DMS53 treated with DMSO at 0.1 percent for 48 hours (cell line): ENCODE measurements at regions not wholly inside any gene's neighbourhood (a gene's known extent, or its start where the extent isn't known, plus 50 kb on each side); places are given as distances from the start of the nearest gene placed in this dataset.

Source experiments
- DNase-seq: peaks from one replicate; lab custom pipeline; 2025; ENCODE audit not compliant: unreplicated experiment; lab: John Stamatoyannopoulos, UW

DNA sequence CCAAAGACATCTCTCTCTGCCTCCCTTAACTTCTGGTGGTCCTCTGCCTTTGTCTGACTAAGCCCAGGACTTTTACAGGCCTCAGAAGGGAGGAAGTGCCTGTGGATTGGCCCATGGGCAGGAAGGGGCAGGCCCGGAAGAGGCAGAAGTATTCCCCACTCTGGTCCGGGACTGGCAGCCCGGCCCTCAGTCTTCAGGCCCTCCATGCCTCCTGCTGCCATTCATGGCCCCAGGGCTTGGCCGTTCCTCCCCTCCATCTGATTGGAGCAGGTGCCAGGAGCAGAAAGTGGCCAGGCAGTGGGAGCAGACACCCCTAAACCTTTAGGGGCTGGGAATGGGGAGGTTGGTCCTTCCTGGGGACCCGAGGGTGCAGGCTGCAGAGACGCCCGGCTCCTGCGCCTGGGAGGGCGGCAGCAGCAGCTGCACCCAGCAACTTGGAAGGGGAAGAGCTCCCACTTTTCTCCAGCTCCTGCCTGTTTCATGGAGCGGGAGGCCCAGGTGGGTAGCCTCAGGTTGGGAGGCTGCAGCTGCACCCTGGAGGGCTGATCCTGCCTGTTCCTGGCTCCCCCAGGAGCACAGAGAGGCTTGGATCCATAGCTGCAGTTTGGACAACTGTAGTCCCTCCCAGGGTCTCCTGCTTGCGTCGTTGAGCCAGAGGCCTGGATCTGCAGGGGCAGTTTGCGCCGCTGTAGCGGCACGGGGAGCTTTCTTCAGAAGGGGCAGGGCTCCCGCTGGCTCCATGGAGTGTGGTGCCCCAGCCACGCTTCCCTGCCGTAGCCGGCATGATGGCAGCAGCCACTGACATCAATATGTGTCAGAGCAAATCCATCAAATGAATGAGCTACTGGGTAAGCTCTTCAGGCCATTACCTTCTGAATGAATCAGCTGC lies 661.5 kb upstream of the NUDT12 start:
- DNase-seq: no peak

DNA sequence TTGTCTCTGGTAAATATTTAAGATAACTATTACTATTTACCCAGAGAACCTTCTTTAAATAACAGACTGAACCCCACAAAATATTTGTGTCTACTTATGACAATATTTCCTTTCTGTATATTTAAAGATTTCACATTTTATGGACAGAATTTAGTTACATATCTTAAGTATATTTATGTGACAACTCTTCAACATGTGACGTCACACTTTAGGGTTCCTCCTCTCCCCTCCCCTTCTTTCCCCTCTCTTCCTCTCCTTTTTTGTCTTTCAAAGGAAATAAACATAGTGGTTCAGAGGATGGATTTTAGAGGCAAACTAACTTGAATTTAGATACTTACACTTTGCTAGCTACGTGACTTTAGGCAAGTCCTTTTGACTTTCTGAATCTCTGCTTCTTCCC lies 655.6 kb upstream of the NUDT12 start:
- no peak for DNase-seq

DNA sequence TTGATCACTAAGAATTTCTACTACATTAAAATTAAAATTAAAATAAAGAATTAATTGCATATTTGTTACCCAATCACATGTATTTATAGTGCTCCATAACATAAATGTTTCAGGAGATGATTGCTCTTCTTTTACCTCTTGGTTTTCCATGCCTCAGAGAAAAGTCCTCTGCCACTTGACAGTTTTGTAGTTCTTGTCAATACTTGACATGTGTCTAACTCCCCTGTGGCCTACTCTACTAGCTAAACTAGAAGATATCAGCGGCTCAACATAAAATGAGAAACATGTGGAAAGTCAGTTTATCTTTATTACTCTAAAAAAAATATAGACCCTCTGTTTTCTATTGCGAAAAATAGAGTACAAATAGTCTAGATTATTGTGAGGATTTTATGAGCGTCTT lies 650.6 kb upstream of the NUDT12 start:
- DNase-seq: no peak

GRCh38 chr5:104199771-104200170 lies 637.2 kb upstream of the NUDT12 start:
- DNase-seq: no peak

DNA sequence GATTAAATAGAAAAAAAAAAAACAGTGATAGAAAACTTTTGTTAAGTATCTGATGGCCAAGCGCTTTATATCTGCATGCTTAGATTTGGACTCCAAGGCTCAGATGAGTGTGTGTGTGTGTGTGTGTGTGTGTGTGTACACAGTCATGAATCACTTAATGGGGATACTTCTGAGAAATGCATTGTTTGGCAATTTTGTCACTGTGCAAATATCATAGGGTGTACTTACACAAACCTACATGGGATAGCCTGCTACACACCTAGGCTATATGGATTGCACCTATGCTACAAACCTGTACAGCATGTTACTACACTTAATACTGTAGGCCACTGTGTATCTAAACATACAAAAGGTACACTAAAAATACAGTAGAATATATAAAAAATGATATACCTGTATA lies 635.6 kb upstream of the NUDT12 start:
- DNase-seq: no peak

GRCh38 chr5:104189909-104190308 lies 627.3 kb upstream of the NUDT12 start:
- DNase-seq: no peak

DNA sequence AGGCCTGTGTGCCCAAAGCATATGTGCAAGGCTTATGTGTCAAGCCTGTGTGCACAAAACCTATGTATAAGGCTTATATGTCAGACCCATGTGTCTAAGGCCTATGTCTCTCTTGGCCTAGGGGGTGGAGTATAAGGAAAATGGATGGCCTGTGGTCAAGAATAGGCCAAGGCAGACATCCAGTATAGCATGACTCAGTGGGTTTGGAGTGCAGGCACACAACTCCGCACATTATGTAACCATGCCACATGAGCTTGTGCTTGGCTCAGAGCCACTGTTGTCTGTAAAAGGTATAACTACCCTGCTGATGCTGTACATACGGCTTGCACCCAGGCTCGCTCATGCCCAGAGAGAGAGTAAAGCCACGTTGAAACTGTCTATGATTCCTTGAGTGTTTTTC lies 626.4 kb upstream of the NUDT12 start:
- no peak for DNase-seq

GRCh38 chr5:104187656-104188055 lies 625.1 kb upstream of the NUDT12 start:
- no peak for DNase-seq

DNA sequence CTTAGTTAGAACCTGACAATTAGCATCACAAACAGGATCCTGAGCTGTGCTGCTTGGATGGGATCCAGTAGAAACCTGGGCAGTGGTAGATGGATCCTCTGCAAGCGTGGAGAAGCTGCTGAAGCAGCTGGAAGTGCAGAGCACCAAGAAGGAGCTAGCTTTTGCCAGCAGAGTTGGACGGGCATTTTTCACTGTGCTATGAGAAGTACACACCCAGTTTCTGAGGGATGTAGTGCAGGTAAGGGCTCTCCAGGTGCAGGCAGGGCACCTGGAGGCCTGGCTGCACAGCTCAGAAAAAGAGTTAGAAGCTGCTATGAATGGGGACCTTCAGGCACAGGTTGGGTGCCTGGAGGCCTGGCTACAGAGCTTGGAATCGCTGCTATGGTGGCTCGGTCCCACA lies 623.9 kb upstream of the NUDT12 start:
- no peak for DNase-seq

- no peak for DNase-seq
Measured at GRCh38 chr5:104186100-104186499, 623.5 kb upstream of the NUDT12 start.

DNA sequence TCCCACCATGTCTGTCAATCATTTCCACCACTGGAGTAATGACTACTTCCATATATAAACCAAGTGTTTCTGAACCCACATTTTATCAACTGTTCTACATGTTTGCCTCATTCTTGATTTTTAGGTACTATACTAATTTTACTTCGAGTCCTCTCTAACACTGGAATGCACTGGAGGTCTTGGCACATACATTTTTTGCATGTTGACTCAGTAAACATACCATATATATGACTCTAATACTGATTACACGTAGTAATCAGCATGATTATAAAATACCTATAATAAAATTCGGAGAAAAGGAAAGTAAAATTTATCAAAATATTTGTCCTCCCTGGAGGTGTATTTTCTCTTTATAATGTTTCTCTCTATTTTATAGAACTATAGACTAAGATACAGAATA lies 621.7 kb upstream of the NUDT12 start:
- no peak for DNase-seq

- peak; percentile 55 for DNase-seq
Measured at GRCh38 chr5:104178829-104179456, 616.4 kb upstream of the NUDT12 start.

- DNase-seq: no peak
Measured at GRCh38 chr5:104178066-104178465, 615.5 kb upstream of the NUDT12 start.

DNA sequence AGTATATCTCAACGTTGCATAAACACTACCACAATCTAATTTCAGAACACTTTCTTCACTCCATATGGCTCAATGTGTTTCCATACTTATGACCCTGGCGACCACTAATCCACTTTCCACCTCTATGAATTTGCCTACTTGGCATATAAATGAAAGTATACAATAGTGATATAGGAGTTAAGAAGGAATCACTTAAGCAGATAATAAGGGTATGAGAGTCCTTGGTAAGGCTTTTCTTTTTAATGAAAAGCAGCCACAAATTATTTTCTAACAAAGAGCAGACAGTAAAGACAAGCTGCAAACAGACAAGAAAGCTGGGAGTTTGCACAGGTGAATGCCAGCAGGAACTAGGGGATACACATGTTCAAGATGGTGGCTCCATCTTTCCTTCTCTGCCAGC lies 615.1 kb upstream of the NUDT12 start:
- no peak for DNase-seq

DNA sequence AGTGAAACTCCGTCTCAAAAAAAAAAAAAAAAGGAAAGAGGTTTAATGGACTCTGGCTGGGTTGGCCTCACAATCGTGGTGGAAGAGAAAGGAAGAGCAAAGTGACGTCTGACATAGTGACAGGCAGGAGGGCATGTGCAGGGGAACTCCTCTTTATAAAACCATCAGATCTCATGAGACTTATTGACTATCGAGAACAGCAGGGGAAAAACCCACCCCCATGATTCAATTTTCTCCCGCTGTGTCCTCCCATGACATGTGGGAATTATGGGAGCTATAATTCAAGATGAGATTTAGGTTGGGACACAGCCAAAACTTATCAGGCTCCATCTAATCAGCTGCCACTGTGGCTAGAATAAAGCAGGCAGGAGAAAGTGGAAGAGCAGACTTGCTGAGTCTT lies 610.4 kb upstream of the NUDT12 start:
- no peak for DNase-seq

DNA sequence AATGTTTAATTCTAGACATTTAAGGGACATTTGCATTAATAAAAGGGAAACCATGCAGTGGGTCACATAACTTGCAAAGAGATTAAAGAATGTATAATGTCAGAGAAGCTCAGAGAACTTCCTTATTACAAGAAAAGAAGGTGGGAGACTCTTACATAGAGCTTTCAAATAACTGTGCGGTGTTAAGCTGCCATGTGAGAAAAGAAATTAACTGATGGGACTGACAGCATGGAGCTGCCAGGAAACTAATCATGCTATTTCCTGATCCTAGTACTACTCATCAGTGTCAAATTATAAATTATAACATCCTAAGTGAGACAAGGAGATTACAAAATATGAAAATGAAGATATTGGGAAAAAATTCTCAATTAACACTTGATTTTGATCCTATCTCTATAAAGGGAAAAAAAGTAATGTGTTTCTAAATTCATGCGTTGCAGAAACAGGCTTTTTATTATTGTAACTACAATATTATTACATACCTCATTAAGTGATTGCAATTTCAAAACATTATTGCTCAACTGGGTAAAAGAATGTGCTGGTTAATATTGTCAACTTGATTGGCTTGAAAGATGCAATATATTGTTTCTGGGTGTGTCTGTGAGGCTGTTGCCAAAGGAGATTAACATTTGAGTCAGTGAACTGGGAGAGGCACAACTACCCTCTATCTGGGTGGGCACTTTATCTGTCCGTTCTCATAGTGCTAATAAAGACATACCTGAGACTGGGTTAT lies 609.5 kb upstream of the NUDT12 start:
- no peak for DNase-seq

- no peak for DNase-seq
Measured at GRCh38 chr5:104170926-104171325, 608.3 kb upstream of the NUDT12 start.

GRCh38 chr5:104146652-104147051 lies 584.1 kb upstream of the NUDT12 start:
- DNase-seq: no peak

- no peak for DNase-seq
Measured at GRCh38 chr5:104139840-104140239, 577.3 kb upstream of the NUDT12 start.

- DNase-seq: no peak
Measured at GRCh38 chr5:104130320-104130719, 567.7 kb upstream of the NUDT12 start.

DNA sequence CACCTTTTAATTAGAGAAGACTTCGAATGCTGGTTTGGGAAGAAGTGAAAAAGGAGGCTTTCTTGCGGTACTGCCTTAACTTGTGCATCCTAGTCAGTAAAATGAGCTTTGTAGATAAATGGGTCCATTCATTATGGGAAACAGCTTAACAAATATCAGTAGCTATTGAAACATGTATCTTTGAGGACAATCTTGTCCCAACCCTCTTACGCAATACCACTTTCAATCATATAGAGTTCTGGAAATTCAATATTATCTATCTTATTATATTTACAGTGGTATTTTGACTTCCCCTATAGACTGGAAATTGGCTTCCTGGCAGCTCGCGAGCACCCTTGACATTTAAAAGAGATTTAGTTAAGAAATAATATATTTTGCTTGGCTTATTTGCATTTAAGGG lies 565.8 kb upstream of the NUDT12 start:
- DNase-seq: no peak

GRCh38 chr5:104126980-104127379 lies 564.4 kb upstream of the NUDT12 start:
- DNase-seq: no peak
